ENCODE measurements at regions not wholly inside any gene's neighbourhood (a gene's known extent, or its start where the extent isn't known, plus 50 kb on each side); places are given as distances from the start of the nearest gene placed in this dataset.

GRCh38 chr20:4074877-4075455 lies 59.6 kb upstream of the RNF24 start:
- Histone ChIP-seq H3K4me1 (peaks cover 13% of the 10 kb centered on the region), H3K27ac (no peak overlapping the region), H3K27me3 (no peaks in the 10 kb centered on the region), H3K36me3 (no peaks in the 10 kb centered on the region), H3K9me3 (no peaks in the 10 kb centered on the region), H3K4me3 (no peak overlapping the region)
- WGBS = 82% methylated on average over 7 of the region's 7 CpGs
- no peak for TF ChIP-seq EP300 (IDR thresholded peaks at IDR 0.05)
- TF ChIP-seq CTCF (IDR thresholded peaks at IDR 0.05) = no peak
- TF ChIP-seq POLR2A (IDR thresholded peaks at IDR 0.05) = no peak
- TF ChIP-seq POLR2AphosphoS5 (IDR thresholded peaks at IDR 0.05) = no peak
- DNase-seq (ENCODE audit: low spot score in 2 of 2) = no peak

GRCh38 chr20:4073852-4074741 lies 58.7 kb upstream of the RNF24 start:
- Histone ChIP-seq H3K27me3 (no peaks in the 10 kb centered on the region), H3K36me3 (no peaks in the 10 kb centered on the region), H3K4me3 (no peak overlapping the region), H3K9me3 (no peaks in the 10 kb centered on the region), H3K27ac (no peak overlapping the region), H3K4me1 (peaks cover 21% of the 10 kb centered on the region)
- no peak for TF ChIP-seq POLR2A (IDR thresholded peaks at IDR 0.05)
- TF ChIP-seq CTCF (IDR thresholded peaks at IDR 0.05) = no peak
- no peak for TF ChIP-seq EP300 (IDR thresholded peaks at IDR 0.05)
- no peak for TF ChIP-seq POLR2AphosphoS5 (IDR thresholded peaks at IDR 0.05)
- no peak for DNase-seq (ENCODE audit: low spot score in 2 of 2)
- 72% methylated on average over 6 of the region's 6 CpGs for WGBS

- no peak for DNase-seq (ENCODE audit: low spot score in 2 of 2)
- Histone ChIP-seq H3K4me1 (peaks cover 47% of the 10 kb centered on the region), H3K27me3 (no peaks in the 10 kb centered on the region), H3K9me3 (no peaks in the 10 kb centered on the region), H3K36me3 (no peaks in the 10 kb centered on the region), H3K27ac (no peak overlapping the region), H3K4me3 (no peak overlapping the region)
- WGBS = 69% methylated on average over 5 of the region's 5 CpGs
- TF ChIP-seq POLR2A (IDR thresholded peaks at IDR 0.05) = no peak
- TF ChIP-seq EP300 (IDR thresholded peaks at IDR 0.05) = no peak
- TF ChIP-seq CTCF (IDR thresholded peaks at IDR 0.05) = no peak
- TF ChIP-seq POLR2AphosphoS5 (IDR thresholded peaks at IDR 0.05) = no peak
Measured at GRCh38 chr20:4071178-4071693, 55.9 kb upstream of the RNF24 start.

GRCh38 chr20:4070323-4071177 lies 55.2 kb upstream of the RNF24 start:
- Histone ChIP-seq H3K27ac (no peak overlapping the region), H3K9me3 (no peaks in the 10 kb centered on the region), H3K4me3 (no peak overlapping the region), H3K36me3 (no peaks in the 10 kb centered on the region), H3K27me3 (no peaks in the 10 kb centered on the region), H3K4me1 (peaks cover 54% of the 10 kb centered on the region)
- no peak for DNase-seq (ENCODE audit: low spot score in 2 of 2)
- TF ChIP-seq POLR2AphosphoS5 (IDR thresholded peaks at IDR 0.05) (no peak), EP300 (IDR thresholded peaks at IDR 0.05) (no peak), POLR2A (IDR thresholded peaks at IDR 0.05) (no peak), CTCF (IDR thresholded peaks at IDR 0.05) (no peak)
- 69% methylated on average over 3 of the region's 3 CpGs for WGBS

All from suprapubic skin (tissue), 4 donors.